ENCODE measurements at regions not wholly inside any gene's neighbourhood (a gene's known extent, or its start where the extent isn't known, plus 50 kb on each side); places are given as distances from the start of the nearest gene placed in this dataset.
"Not testable (repeated sequence)": the region's sequence is repeated elsewhere in the genome, so short reads cannot be mapped to it uniquely, and the experiment has no call there.

- Histone ChIP-seq H3K9me3 (no peaks in the 10 kb centered on the region), H3K27me3 (no peaks in the 10 kb centered on the region), H3K4me3 (no peak overlapping the region), H3K4me1 (no peaks in the 10 kb centered on the region), H3K36me3 (no peaks in the 10 kb centered on the region), H3K27ac (no peak overlapping the region)
- TF ChIP-seq EP300 (IDR thresholded peaks at IDR 0.05) (no peak), CTCF (IDR thresholded peaks at IDR 0.05) (no peak), POLR2A (IDR thresholded peaks at IDR 0.05) (no peak), POLR2AphosphoS5 (IDR thresholded peaks at IDR 0.05) (no peak)
- 58 to 92% methylated on average over 2 of the region's 2 CpGs for WGBS, 2 donors (ENCODE audit: low coverage in 1 of 2)
- no peak for ATAC-seq
Measured at GRCh38 chr7:9504678-9505077, 1071.3 kb downstream of the NXPH1 start.

- no peaks in the 10 kb centered on the region for H3K36me3 ChIP-seq
- WGBS, 2 donors (ENCODE audit: low coverage in 1 of 2), result 69 to 72% methylated on average over 2 of the region's 2 CpGs
- TF ChIP-seq POLR2A (IDR thresholded peaks at IDR 0.05) (no peak), CTCF (IDR thresholded peaks at IDR 0.05) (no peak), EP300 (IDR thresholded peaks at IDR 0.05) (no peak), POLR2AphosphoS5 (IDR thresholded peaks at IDR 0.05) (no peak)
- H3K9me3 ChIP-seq, result no peaks in the 10 kb centered on the region
- no peak for ATAC-seq
- H3K27ac ChIP-seq, result no peak overlapping the region
- no peaks in the 10 kb centered on the region for H3K27me3 ChIP-seq
- no peaks in the 10 kb centered on the region for H3K4me1 ChIP-seq
- no peak overlapping the region for H3K4me3 ChIP-seq
Measured at GRCh38 chr7:9505516-9505915, 1072.1 kb downstream of the NXPH1 start.

- no peak overlapping the region for H3K27ac ChIP-seq
- H3K9me3 ChIP-seq, result no peaks in the 10 kb centered on the region
- ATAC-seq, result no peak
- no peak overlapping the region for H3K4me3 ChIP-seq
- H3K27me3 ChIP-seq, result no peaks in the 10 kb centered on the region
- WGBS, 2 donors (ENCODE audit: low coverage in 1 of 2), result 10 to 13% methylated on average over 3 of the region's 3 CpGs
- TF ChIP-seq EP300 (IDR thresholded peaks at IDR 0.05) (no peak), CTCF (IDR thresholded peaks at IDR 0.05) (no peak), POLR2A (IDR thresholded peaks at IDR 0.05) (no peak), POLR2AphosphoS5 (IDR thresholded peaks at IDR 0.05) (no peak)
- no peaks in the 10 kb centered on the region for H3K4me1 ChIP-seq
- no peaks in the 10 kb centered on the region for H3K36me3 ChIP-seq
Measured at GRCh38 chr7:9507290-9507689, 1073.9 kb downstream of the NXPH1 start.

- Histone ChIP-seq H3K27ac (no peak overlapping the region), H3K36me3 (no peaks in the 10 kb centered on the region), H3K27me3 (no peaks in the 10 kb centered on the region), H3K9me3 (no peaks in the 10 kb centered on the region), H3K4me1 (no peaks in the 10 kb centered on the region), H3K4me3 (no peak overlapping the region)
- ATAC-seq, result no peak
- no peak for TF ChIP-seq CTCF (IDR thresholded peaks at IDR 0.05)
- TF ChIP-seq POLR2A (IDR thresholded peaks at IDR 0.05), result no peak
- TF ChIP-seq EP300 (IDR thresholded peaks at IDR 0.05), result no peak
- no peak for TF ChIP-seq POLR2AphosphoS5 (IDR thresholded peaks at IDR 0.05)
- 67 to 73% methylated on average over 4 of the region's 4 CpGs for WGBS, 2 donors (ENCODE audit: low coverage in 1 of 2)
Measured at GRCh38 chr7:9516662-9517061, 1083.3 kb downstream of the NXPH1 start.

GRCh38 chr7:9523579-9523978 lies 1090.2 kb downstream of the NXPH1 start:
- no peak overlapping the region for H3K27ac ChIP-seq
- no peaks in the 10 kb centered on the region for H3K9me3 ChIP-seq
- ATAC-seq, result no peak
- WGBS, 2 donors (ENCODE audit: low coverage in 1 of 2), result 92 to 95% methylated on average over 2 of the region's 2 CpGs
- no peaks in the 10 kb centered on the region for H3K4me1 ChIP-seq
- H3K4me3 ChIP-seq, result no peak overlapping the region
- TF ChIP-seq EP300 (IDR thresholded peaks at IDR 0.05) (no peak), POLR2A (IDR thresholded peaks at IDR 0.05) (no peak), POLR2AphosphoS5 (IDR thresholded peaks at IDR 0.05) (no peak), CTCF (IDR thresholded peaks at IDR 0.05) (no peak)
- H3K36me3 ChIP-seq, result no peaks in the 10 kb centered on the region
- H3K27me3 ChIP-seq, result no peaks in the 10 kb centered on the region

- H3K27ac ChIP-seq, H3K36me3 ChIP-seq, H3K4me3 ChIP-seq, H3K4me1 ChIP-seq, ATAC-seq, H3K27me3 ChIP-seq, H3K9me3 ChIP-seq: not testable (repeated sequence)
- 83 to 94% methylated on average over 4 of the region's 4 CpGs for WGBS, 2 donors (ENCODE audit: low coverage in 1 of 2)
Measured at GRCh38 chr7:9552431-9552830, 1119.0 kb downstream of the NXPH1 start.
